ENCODE measurements at regions not wholly inside any gene's neighbourhood (a gene's known extent, or its start where the extent isn't known, plus 50 kb on each side); places are given as distances from the start of the nearest gene placed in this dataset.

DNA sequence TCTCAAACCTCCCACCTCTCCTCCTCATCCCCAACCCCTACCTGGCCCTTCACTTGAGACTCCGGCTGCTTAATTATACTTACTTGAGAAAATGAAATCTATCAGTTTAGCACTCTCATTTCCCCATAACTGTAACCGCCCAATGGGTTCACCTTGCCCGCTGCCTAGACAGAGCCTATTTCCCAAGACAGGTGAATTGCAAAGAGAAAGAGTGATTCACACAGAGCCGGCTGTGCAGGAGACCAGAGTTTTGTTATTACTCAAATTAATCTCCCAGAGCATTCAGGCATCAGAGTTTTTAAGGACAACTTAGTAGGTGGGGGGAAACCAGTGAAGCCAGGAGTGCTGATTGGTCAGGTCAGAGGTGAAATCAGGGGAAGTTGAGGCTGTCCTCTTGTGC lies 301.4 kb upstream of the CDYL start:
- TF ChIP-seq, protein P1, sequence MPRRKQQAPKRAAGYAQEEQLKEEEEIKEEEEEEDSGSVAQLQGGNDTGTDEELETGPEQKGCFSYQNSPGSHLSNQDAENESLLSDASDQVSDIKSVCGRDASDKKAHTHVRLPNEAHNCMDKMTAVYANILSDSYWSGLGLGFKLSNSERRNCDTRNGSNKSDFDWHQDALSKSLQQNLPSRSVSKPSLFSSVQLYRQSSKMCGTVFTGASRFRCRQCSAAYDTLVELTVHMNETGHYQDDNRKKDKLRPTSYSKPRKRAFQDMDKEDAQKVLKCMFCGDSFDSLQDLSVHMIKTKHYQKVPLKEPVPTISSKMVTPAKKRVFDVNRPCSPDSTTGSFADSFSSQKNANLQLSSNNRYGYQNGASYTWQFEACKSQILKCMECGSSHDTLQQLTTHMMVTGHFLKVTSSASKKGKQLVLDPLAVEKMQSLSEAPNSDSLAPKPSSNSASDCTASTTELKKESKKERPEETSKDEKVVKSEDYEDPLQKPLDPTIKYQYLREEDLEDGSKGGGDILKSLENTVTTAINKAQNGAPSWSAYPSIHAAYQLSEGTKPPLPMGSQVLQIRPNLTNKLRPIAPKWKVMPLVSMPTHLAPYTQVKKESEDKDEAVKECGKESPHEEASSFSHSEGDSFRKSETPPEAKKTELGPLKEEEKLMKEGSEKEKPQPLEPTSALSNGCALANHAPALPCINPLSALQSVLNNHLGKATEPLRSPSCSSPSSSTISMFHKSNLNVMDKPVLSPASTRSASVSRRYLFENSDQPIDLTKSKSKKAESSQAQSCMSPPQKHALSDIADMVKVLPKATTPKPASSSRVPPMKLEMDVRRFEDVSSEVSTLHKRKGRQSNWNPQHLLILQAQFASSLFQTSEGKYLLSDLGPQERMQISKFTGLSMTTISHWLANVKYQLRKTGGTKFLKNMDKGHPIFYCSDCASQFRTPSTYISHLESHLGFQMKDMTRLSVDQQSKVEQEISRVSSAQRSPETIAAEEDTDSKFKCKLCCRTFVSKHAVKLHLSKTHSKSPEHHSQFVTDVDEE (CRISPR knock-in tag; IDR thresholded peaks at IDR 0.05): no peak
- no peak for TF ChIP-seq ARNTL (CRISPR knock-in tag; IDR thresholded peaks at IDR 0.05; ENCODE audit: borderline replicate concordance, low read depth)
- TF ChIP-seq, protein P2, sequence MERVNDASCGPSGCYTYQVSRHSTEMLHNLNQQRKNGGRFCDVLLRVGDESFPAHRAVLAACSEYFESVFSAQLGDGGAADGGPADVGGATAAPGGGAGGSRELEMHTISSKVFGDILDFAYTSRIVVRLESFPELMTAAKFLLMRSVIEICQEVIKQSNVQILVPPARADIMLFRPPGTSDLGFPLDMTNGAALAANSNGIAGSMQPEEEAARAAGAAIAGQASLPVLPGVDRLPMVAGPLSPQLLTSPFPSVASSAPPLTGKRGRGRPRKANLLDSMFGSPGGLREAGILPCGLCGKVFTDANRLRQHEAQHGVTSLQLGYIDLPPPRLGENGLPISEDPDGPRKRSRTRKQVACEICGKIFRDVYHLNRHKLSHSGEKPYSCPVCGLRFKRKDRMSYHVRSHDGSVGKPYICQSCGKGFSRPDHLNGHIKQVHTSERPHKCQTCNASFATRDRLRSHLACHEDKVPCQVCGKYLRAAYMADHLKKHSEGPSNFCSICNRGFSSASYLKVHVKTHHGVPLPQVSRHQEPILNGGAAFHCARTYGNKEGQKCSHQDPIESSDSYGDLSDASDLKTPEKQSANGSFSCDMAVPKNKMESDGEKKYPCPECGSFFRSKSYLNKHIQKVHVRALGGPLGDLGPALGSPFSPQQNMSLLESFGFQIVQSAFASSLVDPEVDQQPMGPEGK (CRISPR knock-in tag; IDR thresholded peaks at IDR 0.05; ENCODE audit: borderline replicate concordance): no peak
- TF ChIP-seq BACH2 (CRISPR knock-in tag; IDR thresholded peaks at IDR 0.05; ENCODE audit: borderline replicate concordance): no peak
- no peak for TF ChIP-seq ZFP30 (CRISPR knock-in tag; IDR thresholded peaks at IDR 0.05)
- no peak for TF ChIP-seq TOX (CRISPR knock-in tag; IDR thresholded peaks at IDR 0.05; ENCODE audit: borderline replicate concordance)
- TF ChIP-seq RARB (CRISPR knock-in tag; IDR thresholded peaks at IDR 0.05): no peak
- no peak for TF ChIP-seq PPARA (CRISPR knock-in tag; IDR thresholded peaks at IDR 0.05; ENCODE audit: borderline replicate concordance)
- TF ChIP-seq, protein P3, sequence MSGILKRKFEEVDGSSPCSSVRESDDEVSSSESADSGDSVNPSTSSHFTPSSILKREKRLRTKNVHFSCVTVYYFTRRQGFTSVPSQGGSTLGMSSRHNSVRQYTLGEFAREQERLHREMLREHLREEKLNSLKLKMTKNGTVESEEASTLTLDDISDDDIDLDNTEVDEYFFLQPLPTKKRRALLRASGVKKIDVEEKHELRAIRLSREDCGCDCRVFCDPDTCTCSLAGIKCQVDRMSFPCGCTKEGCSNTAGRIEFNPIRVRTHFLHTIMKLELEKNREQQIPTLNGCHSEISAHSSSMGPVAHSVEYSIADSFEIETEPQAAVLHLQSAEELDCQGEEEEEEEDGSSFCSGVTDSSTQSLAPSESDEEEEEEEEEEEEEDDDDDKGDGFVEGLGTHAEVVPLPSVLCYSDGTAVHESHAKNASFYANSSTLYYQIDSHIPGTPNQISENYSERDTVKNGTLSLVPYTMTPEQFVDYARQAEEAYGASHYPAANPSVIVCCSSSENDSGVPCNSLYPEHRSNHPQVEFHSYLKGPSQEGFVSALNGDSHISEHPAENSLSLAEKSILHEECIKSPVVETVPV (CRISPR knock-in tag; IDR thresholded peaks at IDR 0.05): no peak
- TF ChIP-seq OSR1 (CRISPR knock-in tag; IDR thresholded peaks at IDR 0.05): no peak
- TF ChIP-seq ZC3H10 (CRISPR knock-in tag; IDR thresholded peaks at IDR 0.05): no peak
- TF ChIP-seq ESRRG (CRISPR knock-in tag; IDR thresholded peaks at IDR 0.05): no peak
- no peak for TF ChIP-seq GLIS3 (CRISPR knock-in tag; IDR thresholded peaks at IDR 0.05)
- TF ChIP-seq ISL1 (CRISPR knock-in tag; IDR thresholded peaks at IDR 0.05): no peak
- TF ChIP-seq, protein P4, sequence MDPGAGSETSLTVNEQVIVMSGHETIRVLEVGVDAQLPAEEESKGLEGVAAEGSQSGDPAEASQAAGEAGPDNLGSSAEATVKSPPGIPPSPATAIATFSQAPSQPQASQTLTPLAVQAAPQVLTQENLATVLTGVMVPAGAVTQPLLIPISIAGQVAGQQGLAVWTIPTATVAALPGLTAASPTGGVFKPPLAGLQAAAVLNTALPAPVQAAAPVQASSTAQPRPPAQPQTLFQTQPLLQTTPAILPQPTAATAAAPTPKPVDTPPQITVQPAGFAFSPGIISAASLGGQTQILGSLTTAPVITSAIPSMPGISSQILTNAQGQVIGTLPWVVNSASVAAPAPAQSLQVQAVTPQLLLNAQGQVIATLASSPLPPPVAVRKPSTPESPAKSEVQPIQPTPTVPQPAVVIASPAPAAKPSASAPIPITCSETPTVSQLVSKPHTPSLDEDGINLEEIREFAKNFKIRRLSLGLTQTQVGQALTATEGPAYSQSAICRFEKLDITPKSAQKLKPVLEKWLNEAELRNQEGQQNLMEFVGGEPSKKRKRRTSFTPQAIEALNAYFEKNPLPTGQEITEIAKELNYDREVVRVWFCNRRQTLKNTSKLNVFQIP (CRISPR knock-in tag; IDR thresholded peaks at IDR 0.05; ENCODE audit: borderline replicate concordance, low read depth): no peak
- no peak for TF ChIP-seq ZNF565 (CRISPR knock-in tag; conservative IDR thresholded peaks at IDR 0.05; ENCODE audit: low read depth)
- TF ChIP-seq, protein P5, sequence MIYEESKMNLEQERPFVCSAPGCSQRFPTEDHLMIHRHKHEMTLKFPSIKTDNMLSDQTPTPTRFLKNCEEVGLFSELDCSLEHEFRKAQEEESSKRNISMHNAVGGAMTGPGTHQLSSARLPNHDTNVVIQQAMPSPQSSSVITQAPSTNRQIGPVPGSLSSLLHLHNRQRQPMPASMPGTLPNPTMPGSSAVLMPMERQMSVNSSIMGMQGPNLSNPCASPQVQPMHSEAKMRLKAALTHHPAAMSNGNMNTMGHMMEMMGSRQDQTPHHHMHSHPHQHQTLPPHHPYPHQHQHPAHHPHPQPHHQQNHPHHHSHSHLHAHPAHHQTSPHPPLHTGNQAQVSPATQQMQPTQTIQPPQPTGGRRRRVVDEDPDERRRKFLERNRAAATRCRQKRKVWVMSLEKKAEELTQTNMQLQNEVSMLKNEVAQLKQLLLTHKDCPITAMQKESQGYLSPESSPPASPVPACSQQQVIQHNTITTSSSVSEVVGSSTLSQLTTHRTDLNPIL (CRISPR knock-in tag; IDR thresholded peaks at IDR 0.05; ENCODE audit: low read depth): no peak
- TF ChIP-seq SNAI2 (CRISPR knock-in tag; IDR thresholded peaks at IDR 0.05): no peak
- TF ChIP-seq ZNF70 (CRISPR knock-in tag; IDR thresholded peaks at IDR 0.05): no peak

DNA sequence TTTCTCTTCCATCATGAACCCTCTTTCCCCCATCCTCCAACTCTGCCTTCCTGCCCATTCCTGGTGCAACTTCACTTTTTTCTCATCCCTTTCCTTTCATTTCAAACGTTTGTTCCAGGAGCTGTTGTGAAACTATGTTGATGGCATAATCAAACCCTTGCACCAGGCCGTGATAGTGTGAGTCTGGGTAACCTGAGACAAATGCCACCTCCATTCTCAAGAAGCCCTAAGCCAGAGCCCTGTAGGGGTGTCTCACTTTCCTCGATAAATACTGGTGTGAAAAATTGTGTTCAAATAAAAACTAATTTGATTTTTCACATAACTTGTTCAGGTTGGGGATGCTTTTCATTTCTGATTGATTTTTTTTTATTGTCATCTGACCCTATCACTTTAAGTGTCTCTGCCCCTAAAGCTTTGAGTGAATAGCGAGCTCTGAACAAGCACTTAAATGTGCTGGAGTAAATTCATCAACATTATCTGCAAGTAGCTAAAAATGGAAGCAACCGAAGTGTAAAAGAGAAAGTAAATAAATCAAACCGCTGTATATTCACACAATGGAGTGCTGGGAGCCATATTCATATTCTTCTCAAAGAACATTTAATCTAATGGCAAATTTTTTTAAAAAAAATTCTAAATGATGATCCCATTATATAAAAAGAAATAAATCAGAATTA lies 303.1 kb upstream of the CDYL start:
- TF ChIP-seq OSR1 (CRISPR knock-in tag; IDR thresholded peaks at IDR 0.05) (no peak), ARNTL (CRISPR knock-in tag; IDR thresholded peaks at IDR 0.05; ENCODE audit: borderline replicate concordance, low read depth) (no peak), CSDC2 (CRISPR knock-in tag; IDR thresholded peaks at IDR 0.05) (no peak), BACH2 (CRISPR knock-in tag; IDR thresholded peaks at IDR 0.05; ENCODE audit: borderline replicate concordance) (no peak), TCF4 (CRISPR knock-in tag; IDR thresholded peaks at IDR 0.05; ENCODE audit: borderline replicate concordance) (no peak), SNAI2 (CRISPR knock-in tag; IDR thresholded peaks at IDR 0.05) (no peak)
- TF ChIP-seq, protein P5 (CRISPR knock-in tag; IDR thresholded peaks at IDR 0.05; ENCODE audit: low read depth): no peak
- ATAC-seq: no peak

More for the DNA sequence above, 301.4 kb upstream of the CDYL start:
- ATAC-seq: no peak

All from SK-N-SH treated with all-trans-retinoic acid at 6 μM for 48 hours (cell line).